ENCODE measurements at regions not wholly inside any gene's neighbourhood (a gene's known extent, or its start where the extent isn't known, plus 50 kb on each side); places are given as distances from the start of the nearest gene placed in this dataset.

GRCh38 chr5:124566875-124567450 is 179.5 kb downstream of the ZNF608 start:
- TF ChIP-seq CTCF (IDR thresholded peaks at IDR 0.05): no peak
- no peak for TF ChIP-seq POLR2A (IDR thresholded peaks at IDR 0.05)
